KMS-11 (cell line): ENCODE measurements at regions not wholly inside any gene's neighbourhood (a gene's known extent, or its start where the extent isn't known, plus 50 kb on each side); places are given as distances from the start of the nearest gene placed in this dataset.
A peak's percentile ranks its signal among the peaks of the same experiment; 100 is the strongest.

ENCODE experiments used
- H2AFZ ChIP-seq: fragments of 200-600 bp; sonication (generic); 2 replicates; pipeline ENCODE4 v1.6.1; 2016; ENCODE audit warnings: antibody characterized with exemption, mixed run types, low read depth
- H3K27ac ChIP-seq: fragments of 200-600 bp; sonication (generic); 2 replicates; pipeline ENCODE4 v1.6.1; 2016; ENCODE audit warnings: mild to moderate bottlenecking, mixed run types
- H3K27me3 ChIP-seq: fragments of 200-600 bp; sonication (generic); 2 replicates; pipeline ENCODE4 v1.6.1; 2017; ENCODE audit warnings: mild to moderate bottlenecking, low read depth, mixed run types, moderate library complexity; ENCODE audit not compliant: insufficient read depth
- H3K36me3 ChIP-seq: fragments of 200-600 bp; sonication (generic); 2 replicates; pipeline ENCODE4 v1.6.1; 2017; ENCODE audit warnings: mild to moderate bottlenecking, mixed run types; ENCODE audit not compliant: insufficient read depth
- H3K4me1 ChIP-seq: fragments of 200-600 bp; sonication (generic); 2 replicates; pipeline ENCODE4 v1.6.1; 2016; ENCODE audit warnings: mild to moderate bottlenecking, low read depth, mixed run types; ENCODE audit not compliant: poor library complexity, severe bottlenecking
- H3K4me2 ChIP-seq: fragments of 200-600 bp; sonication (generic); 2 replicates; pipeline ENCODE4 v1.7.0; 2016; ENCODE audit warnings: mild to moderate bottlenecking, mixed run types
- H3K4me3 ChIP-seq: fragments of 200-600 bp; sonication (generic); IDR thresholded peaks from 2 replicates; pipeline ENCODE4 v1.6.1; 2017; ENCODE audit warnings: low read depth, low read length, mixed read lengths; ENCODE audit not compliant: insufficient read depth
- H3K79me2 ChIP-seq: fragments of 200-600 bp; sonication (generic); 2 replicates; pipeline ENCODE4 v1.6.1; 2016; ENCODE audit warnings: low read depth, mixed run types; ENCODE audit not compliant: insufficient read depth
- H3K9ac ChIP-seq: fragments of 200-600 bp; sonication (generic); 2 replicates; pipeline ENCODE4 v1.6.1; 2016; ENCODE audit warnings: mild to moderate bottlenecking, mixed run types
- H4K20me1 ChIP-seq: fragments of 200-600 bp; sonication (generic); 2 replicates; pipeline ENCODE4 v1.6.1; 2016; ENCODE audit warnings: mild to moderate bottlenecking, mixed run types; ENCODE audit not compliant: insufficient read depth
- TF ChIP-seq, protein P1 (sequence below): fragments of 200-600 bp; sonication (generic); conservative IDR thresholded peaks from 2 replicates; pipeline ENCODE4 v1.6.1; 2017; ENCODE audit warnings: low read depth, mild to moderate bottlenecking, antibody characterized with exemption, low read length, moderate library complexity, mixed read lengths

DNA sequence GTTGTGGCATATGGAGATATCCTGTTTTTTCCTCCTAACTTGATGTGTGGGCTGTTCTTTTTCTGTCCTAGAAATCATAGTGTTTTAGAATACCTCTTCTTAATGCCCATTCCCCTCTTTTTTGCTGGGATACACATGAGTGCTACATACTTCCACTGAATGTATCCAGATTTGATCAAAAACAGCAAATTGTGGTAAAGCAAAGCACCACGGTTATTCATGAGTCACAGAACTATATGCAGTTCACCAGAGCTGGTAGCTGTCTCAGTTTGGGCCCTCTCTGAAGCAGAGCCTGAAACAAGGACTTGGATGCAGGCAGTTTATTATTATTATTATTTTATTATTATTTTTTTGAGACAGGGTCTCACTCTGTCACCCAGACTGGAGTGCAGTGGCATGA, 69.9 kb upstream of the CTLA4 start:
- TF ChIP-seq, protein P1, sequence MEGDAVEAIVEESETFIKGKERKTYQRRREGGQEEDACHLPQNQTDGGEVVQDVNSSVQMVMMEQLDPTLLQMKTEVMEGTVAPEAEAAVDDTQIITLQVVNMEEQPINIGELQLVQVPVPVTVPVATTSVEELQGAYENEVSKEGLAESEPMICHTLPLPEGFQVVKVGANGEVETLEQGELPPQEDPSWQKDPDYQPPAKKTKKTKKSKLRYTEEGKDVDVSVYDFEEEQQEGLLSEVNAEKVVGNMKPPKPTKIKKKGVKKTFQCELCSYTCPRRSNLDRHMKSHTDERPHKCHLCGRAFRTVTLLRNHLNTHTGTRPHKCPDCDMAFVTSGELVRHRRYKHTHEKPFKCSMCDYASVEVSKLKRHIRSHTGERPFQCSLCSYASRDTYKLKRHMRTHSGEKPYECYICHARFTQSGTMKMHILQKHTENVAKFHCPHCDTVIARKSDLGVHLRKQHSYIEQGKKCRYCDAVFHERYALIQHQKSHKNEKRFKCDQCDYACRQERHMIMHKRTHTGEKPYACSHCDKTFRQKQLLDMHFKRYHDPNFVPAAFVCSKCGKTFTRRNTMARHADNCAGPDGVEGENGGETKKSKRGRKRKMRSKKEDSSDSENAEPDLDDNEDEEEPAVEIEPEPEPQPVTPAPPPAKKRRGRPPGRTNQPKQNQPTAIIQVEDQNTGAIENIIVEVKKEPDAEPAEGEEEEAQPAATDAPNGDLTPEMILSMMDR, result no peak
- H2AFZ ChIP-seq, result peak overlapping the region; percentile 12; the same call in 1 of the 2 replicates
- no peaks in the 10 kb centered on the region for H3K36me3 ChIP-seq
- no peaks in the 10 kb centered on the region for H3K79me2 ChIP-seq
- peak overlapping the region; percentile 98; the same call in 1 of the 2 replicates for H3K4me2 ChIP-seq
- no peak overlapping the region for H3K4me3 ChIP-seq
- H4K20me1 ChIP-seq, result no peaks in the 10 kb centered on the region
- H3K4me1 ChIP-seq, result peaks cover 74% of the 10 kb centered on the region
- H3K9ac ChIP-seq, result 0 out of 2 replicates have a peak overlapping the region, but pooled peaks have one; percentile 5
- H3K27me3 ChIP-seq, result no peaks in the 10 kb centered on the region
- H3K27ac ChIP-seq, result peak overlapping the region; percentile 91

DNA sequence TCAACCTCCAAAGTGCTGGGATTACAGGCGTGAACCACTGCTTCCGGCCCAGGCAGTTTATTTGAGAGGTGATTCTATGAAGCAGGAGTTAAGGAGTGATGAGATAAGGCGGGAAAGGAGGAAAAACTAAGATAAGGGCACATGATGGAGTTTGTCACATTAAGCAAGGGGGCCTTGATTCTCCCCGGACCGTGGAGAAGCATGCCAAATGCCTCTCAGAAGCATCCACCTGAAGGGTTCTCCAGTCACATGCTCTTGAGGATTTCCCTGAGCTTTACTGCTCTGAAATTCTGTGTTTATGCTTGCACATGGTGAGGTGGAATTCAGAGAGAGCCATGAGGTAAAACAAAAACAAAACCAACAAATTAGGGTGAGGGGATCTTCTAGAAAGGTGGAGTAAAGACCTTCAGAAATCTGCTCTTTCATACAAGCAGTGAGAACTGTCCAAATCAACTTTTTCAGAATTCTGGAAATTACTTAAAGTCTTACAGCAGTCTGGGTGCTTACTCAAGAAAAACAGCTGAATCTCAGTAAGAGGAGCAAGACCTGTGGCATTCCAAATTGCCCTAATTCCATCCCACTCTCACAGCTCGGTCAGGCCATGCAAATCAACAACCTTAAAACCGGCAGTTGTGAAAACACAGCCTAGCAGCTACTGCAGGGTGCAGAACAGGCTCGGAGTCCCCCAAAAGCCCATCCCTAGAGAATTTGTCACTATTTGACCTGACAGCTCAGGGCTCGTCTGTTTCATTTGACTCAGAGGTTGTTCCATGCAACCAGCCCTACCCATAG, 69.1 kb upstream of the CTLA4 start:
- peak overlapping the region; percentile 98 for H3K4me2 ChIP-seq
- H3K9ac ChIP-seq, result peak overlapping the region; percentile 50; the same call in 1 of the 2 replicates
- TF ChIP-seq, protein P1, result no peak
- H2AFZ ChIP-seq, result peak overlapping the region; percentile 36; the same call in 1 of the 2 replicates
- H3K4me1 ChIP-seq, result peaks cover 82% of the 10 kb centered on the region
- no peaks in the 10 kb centered on the region for H3K79me2 ChIP-seq
- no peaks in the 10 kb centered on the region for H3K36me3 ChIP-seq
- H3K27ac ChIP-seq, result peak overlapping the region; percentile 91
- H4K20me1 ChIP-seq, result no peaks in the 10 kb centered on the region
- no peak overlapping the region for H3K4me3 ChIP-seq
- no peaks in the 10 kb centered on the region for H3K27me3 ChIP-seq

GRCh38 chr2:203799908-203800307, 67.7 kb upstream of the CTLA4 start:
- Histone ChIP-seq H3K36me3 (no peaks in the 10 kb centered on the region), H3K27me3 (no peaks in the 10 kb centered on the region), H3K79me2 (no peaks in the 10 kb centered on the region), H3K9ac (peak overlapping the region; percentile 50; the same call in 1 of the 2 replicates), H3K4me2 (peak overlapping the region; percentile 98), H3K4me3 (no peak overlapping the region), H4K20me1 (no peaks in the 10 kb centered on the region), H3K27ac (peak overlapping the region; percentile 91), H3K4me1 (peaks cover 96% of the 10 kb centered on the region), H2AFZ (peak overlapping the region; percentile 35; the same call in 1 of the 2 replicates)
- TF ChIP-seq, protein P1, result no peak

DNA sequence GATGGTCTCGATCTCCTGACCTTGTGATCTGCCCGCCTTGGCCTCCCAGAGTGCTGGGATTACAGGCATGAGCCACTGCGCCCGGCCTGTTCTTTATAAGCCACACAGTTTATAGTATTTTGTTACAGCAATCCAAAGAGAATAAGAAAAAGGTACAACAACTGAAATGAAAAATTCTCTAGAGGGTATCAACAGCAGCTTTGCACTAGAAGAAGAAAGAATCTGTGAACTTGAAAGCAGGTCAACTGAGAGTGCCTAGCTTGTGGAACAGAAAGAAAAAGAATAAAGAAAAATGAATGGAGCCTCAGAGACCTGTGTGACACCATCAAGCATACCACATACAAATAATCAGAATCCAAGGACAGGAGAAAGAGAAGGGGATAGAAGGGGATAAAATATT, 66.8 kb upstream of the CTLA4 start:
- no peaks in the 10 kb centered on the region for H3K27me3 ChIP-seq
- peak overlapping the region; percentile 91 for H3K27ac ChIP-seq

More for the DNA sequence above, 66.8 kb upstream of the CTLA4 start:
- Histone ChIP-seq H3K4me3 (peak overlapping the region; percentile 47), H2AFZ (peak overlapping the region; percentile 24; the same call in 1 of the 2 replicates), H3K4me1 (peaks cover 98% of the 10 kb centered on the region), H3K79me2 (no peaks in the 10 kb centered on the region), H3K4me2 (peak overlapping the region; percentile 98), H3K9ac (peak overlapping the region; percentile 44; the same call in 1 of the 2 replicates), H4K20me1 (no peaks in the 10 kb centered on the region), H3K36me3 (no peaks in the 10 kb centered on the region)
- TF ChIP-seq, protein P1, result no peak
